AG04450 (cell line): ENCODE measurements at regions not wholly inside any gene's neighbourhood (a gene's known extent, or its start where the extent isn't known, plus 50 kb on each side); places are given as distances from the start of the nearest gene placed in this dataset.

Source experiments
- CTCF ChIA-PET: fragments of 300-600, 350-600 bp; formaldehyde crosslinking; extraction: SDS; loops from one replicate; lab custom pipeline; 2022; ENCODE audit warnings: antibody characterized with exemption, inconsistent platforms; lab: Charles Lee
- POLR2A ChIA-PET: fragments of 350-600 bp; formaldehyde crosslinking; extraction: SDS; loops from one replicate; lab custom pipeline; 2021; ENCODE audit warnings: antibody characterized with exemption, inconsistent platforms; lab: Yijun Ruan, JAX
- DNase-seq: peaks from one replicate; pipeline ENCODE4 v3.0.0-alpha.2; 2011; ENCODE audit warnings: low read depth, low spot score
- H3K27ac ChIP-seq: one replicate; pipeline ENCODE4 v1.5.1; 2012; ENCODE audit warnings: low read depth, low read length, control low read depth
- H3K27me3 ChIP-seq: one replicate; pipeline ENCODE4 v1.6.0; 2012; ENCODE audit warnings: low read length; ENCODE audit not compliant: control insufficient read depth, insufficient read depth
- H3K4me3 ChIP-seq: 2 replicates; pipeline ENCODE4 v1.5.1; 2011; ENCODE audit warnings: mild to moderate bottlenecking, low read depth, low read length, control low read depth
- H3K9me3 ChIP-seq: 2 replicates; pipeline ENCODE4 v1.5.1; 2012; ENCODE audit warnings: low read length; ENCODE audit not compliant: control insufficient read depth, insufficient read depth
- CTCF ChIP-seq: IDR thresholded peaks from 2 replicates; pipeline ENCODE4 v1.5.1; 2011; ENCODE audit warnings: low read depth, low read length, control low read depth, inconsistent platforms

DNA sequence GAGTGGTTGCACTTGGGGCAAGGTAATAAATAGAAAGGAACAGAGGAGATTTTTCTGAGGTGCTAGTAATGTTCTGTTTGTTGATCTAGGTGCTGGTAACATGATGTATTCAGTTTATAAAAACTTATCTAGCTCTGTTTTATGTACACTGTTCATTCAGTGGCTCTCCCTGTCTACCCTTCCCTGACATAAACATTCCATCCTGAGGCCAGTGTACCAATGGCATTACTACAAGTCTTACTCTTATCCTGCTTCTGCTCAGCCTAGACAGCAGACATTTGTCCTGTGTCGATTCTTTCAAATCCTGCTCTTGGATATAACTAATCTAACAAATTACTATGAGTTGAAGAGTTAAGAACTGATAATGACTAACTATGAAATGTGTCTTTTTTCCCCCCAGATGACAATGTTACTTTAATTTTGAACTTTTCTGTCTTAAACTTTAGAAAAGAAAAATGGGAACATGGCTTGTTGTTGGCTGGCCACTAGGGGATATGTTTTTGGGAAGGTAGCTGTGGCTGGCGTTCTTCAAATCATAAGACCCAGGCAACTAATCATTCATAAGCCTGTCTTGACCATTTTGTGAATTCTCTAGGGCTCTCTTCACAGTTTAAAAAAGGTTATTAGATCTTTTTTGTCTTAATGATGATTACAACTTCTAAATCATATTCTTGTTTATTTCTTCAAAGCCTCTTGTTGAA is 390.9 kb downstream of the PBX1 start:
- Histone ChIP-seq H3K4me3 (no peak overlapping the region), H3K27me3 (no peaks in the 10 kb centered on the region), H3K9me3 (no peaks in the 10 kb centered on the region), H3K27ac (no peak overlapping the region)
- CTCF ChIA-PET: no interaction called here
- no peak for DNase-seq
- TF ChIP-seq CTCF: no peak
- POLR2A ChIA-PET: no interaction called here

GRCh38 chr1:164948101-164948500 is 389.1 kb downstream of the PBX1 start:
- Histone ChIP-seq H3K4me3 (no peak overlapping the region), H3K27ac (no peak overlapping the region), H3K27me3 (no peaks in the 10 kb centered on the region), H3K9me3 (no peaks in the 10 kb centered on the region)
- ChIA-PET CTCF (no interaction called here), POLR2A (no interaction called here)
- TF ChIP-seq CTCF: no peak
- DNase-seq: no peak

DNA sequence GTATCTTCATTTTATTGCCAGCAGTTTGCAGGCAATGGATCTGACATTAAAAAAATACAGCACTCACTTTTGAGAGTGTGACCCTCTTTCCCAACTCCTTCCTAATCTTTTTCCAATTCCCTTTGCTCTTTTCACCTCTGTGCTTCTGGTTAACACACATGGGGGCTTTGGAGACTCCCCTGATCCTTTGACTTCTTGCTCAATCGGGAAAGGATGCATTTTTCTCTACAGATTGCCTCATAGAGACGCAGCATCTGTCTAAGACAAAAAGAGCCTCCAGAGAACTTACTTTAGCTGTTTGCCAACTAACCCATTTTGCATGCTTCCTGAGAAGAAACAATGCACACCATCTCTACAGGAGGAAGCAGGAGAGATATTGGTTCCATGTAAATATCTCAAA is 378.3 kb downstream of the PBX1 start:
- no peak overlapping the region for H3K4me3 ChIP-seq
- DNase-seq: no peak
- no peak for TF ChIP-seq CTCF
- H3K27ac ChIP-seq: no peak overlapping the region
- ChIA-PET POLR2A (no interaction called here), CTCF (no interaction called here)
- no peaks in the 10 kb centered on the region for H3K27me3 ChIP-seq
- no peaks in the 10 kb centered on the region for H3K9me3 ChIP-seq

DNA sequence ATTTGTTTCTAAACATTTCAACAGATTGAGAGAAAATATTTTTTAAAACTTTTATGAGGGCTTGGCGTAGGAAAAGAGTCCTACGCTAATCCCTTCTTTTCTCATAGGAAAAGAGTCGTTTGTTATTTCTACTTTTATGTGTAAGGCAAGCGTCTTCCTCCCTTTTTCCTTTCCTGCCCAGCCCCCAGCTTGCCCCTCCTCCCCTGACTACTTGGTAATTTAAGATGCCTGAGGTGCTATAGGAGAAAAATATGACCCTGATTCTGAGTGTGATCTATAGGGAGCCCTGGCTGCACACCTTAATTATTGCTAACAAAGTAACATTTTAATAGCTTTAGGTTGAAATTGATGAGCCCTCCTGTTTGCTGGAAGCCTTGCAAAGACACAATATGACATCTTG is 373.6 kb downstream of the PBX1 start:
- no peaks in the 10 kb centered on the region for H3K9me3 ChIP-seq
- H3K4me3 ChIP-seq: no peak overlapping the region
- ChIA-PET CTCF (no interaction called here), POLR2A (no interaction called here)
- DNase-seq: no peak
- TF ChIP-seq CTCF: no peak
- H3K27ac ChIP-seq: no peak overlapping the region
- H3K27me3 ChIP-seq: no peaks in the 10 kb centered on the region

DNA sequence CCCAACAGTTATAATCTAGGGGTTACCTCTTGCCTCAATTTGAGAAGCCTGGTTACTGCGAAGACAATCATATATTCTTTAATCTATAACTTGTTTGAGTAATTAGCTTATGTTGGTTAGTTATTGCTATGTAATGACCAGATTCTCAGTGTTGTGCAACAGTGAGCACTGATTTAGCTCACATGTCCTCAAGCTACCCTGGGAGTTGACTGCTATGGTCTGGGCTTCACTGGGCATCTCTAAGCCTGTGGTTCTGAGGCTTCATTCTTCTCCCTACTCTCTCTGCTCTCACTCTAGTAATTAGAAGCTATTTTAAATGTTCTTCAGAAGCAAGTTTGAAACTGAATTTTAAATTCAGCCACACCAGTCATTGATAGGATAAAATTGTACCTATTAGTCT is 371.8 kb downstream of the PBX1 start:
- H3K4me3 ChIP-seq: no peak overlapping the region
- H3K27me3 ChIP-seq: no peaks in the 10 kb centered on the region
- DNase-seq: no peak
- CTCF ChIA-PET: no interaction called here
- no peak for TF ChIP-seq CTCF
- H3K9me3 ChIP-seq: no peaks in the 10 kb centered on the region
- H3K27ac ChIP-seq: no peak overlapping the region
- POLR2A ChIA-PET: no interaction called here
